ENCODE measurements at regions not wholly inside any gene's neighbourhood (a gene's known extent, or its start where the extent isn't known, plus 50 kb on each side); places are given as distances from the start of the nearest gene placed in this dataset.

GRCh38 chr16:73170612-73171038, 122.7 kb upstream of the ZFHX3 start:
- DNase-seq = no peak

- no peak for DNase-seq
Observed at GRCh38 chr16:73166947-73167550, 119.1 kb upstream of the ZFHX3 start.

GRCh38 chr16:73166441-73166851, 118.5 kb upstream of the ZFHX3 start:
- no peak for DNase-seq

- DNase-seq = no peak
Observed at GRCh38 chr16:73163238-73163815, 115.4 kb upstream of the ZFHX3 start.

- no peak for DNase-seq
Observed at GRCh38 chr16:73161977-73162376, 114.0 kb upstream of the ZFHX3 start.

GRCh38 chr16:73159296-73159695, 111.4 kb upstream of the ZFHX3 start:
- no peak for DNase-seq

GRCh38 chr16:73157861-73158260, 109.9 kb upstream of the ZFHX3 start:
- DNase-seq = no peak

- DNase-seq = no peak
Observed at GRCh38 chr16:73154063-73154870, 106.3 kb upstream of the ZFHX3 start.

- no peak for DNase-seq
Observed at GRCh38 chr16:73152386-73153125, 104.6 kb upstream of the ZFHX3 start.

- DNase-seq = no peak
Observed at GRCh38 chr16:73151941-73152340, 104.0 kb upstream of the ZFHX3 start.

GRCh38 chr16:73151225-73151624, 103.3 kb upstream of the ZFHX3 start:
- no peak for DNase-seq

GRCh38 chr16:73150786-73151185, 102.9 kb upstream of the ZFHX3 start:
- DNase-seq = no peak

GRCh38 chr16:73149334-73149733, 101.4 kb upstream of the ZFHX3 start:
- no peak for DNase-seq

GRCh38 chr16:73147958-73148357, 100.0 kb upstream of the ZFHX3 start:
- no peak for DNase-seq

- DNase-seq = no peak
Observed at GRCh38 chr16:73145166-73145880, 97.4 kb upstream of the ZFHX3 start.

GRCh38 chr16:73143576-73144422, 95.9 kb upstream of the ZFHX3 start:
- no peak for DNase-seq

- no peak for DNase-seq
Observed at GRCh38 chr16:73143002-73143401, 95.1 kb upstream of the ZFHX3 start.

GRCh38 chr16:73142053-73142854, 94.3 kb upstream of the ZFHX3 start:
- DNase-seq = no peak

GRCh38 chr16:73140929-73141328, 93.0 kb upstream of the ZFHX3 start:
- DNase-seq = no peak

- no peak for DNase-seq
Observed at GRCh38 chr16:73131156-73131862, 83.4 kb upstream of the ZFHX3 start.

Measured in activated CD4-positive, alpha-beta T cell treated with anti-CD3 and anti-CD28 coated beads, Interleukin-2, amount 50 U/mL, for 4 hours (primary cell).